HCT116 (cell line): ENCODE measurements at regions not wholly inside any gene's neighbourhood (a gene's known extent, or its start where the extent isn't known, plus 50 kb on each side); places are given as distances from the start of the nearest gene placed in this dataset.

ENCODE experiments used
- ATAC-seq: fragments of 200-7000 bp; cut with Tn5 transposase; 2 replicates; pipeline ENCODE4 v1.9.1; 2020; ENCODE audit warnings: mild to moderate bottlenecking, moderate library complexity
- BruUV-seq: library from RNA; stranded (reverse); fragments of 400-500 nt; replicated peaks from 2 replicates; lab custom pipeline; 2021; lab: Mats Ljungman, UMichigan
- CTCF ChIA-PET: fragments of 300-600 bp; sonication (Branson Sonifier 250); formaldehyde crosslinking; loops from one replicate; lab custom pipeline; 2021; ENCODE audit warnings: antibody characterized with exemption; lab: Charles Lee
- POLR2A ChIA-PET: fragments of 300-600, 350-600 bp; sonication (Branson Sonifier 250); formaldehyde crosslinking; loops from one replicate; lab custom pipeline; 2021; ENCODE audit warnings: antibody characterized with exemption; lab: Charles Lee
- RAD21 ChIA-PET, 2 experiments: fragments of 300-600 bp; sonication (Branson Sonifier 250); formaldehyde crosslinking; loops; one replicate each; lab custom pipeline; 2023; ENCODE audit warnings: low total read pairs in 2 of 2; ENCODE audit not compliant: uncharacterized antibody in 2 of 2, unreplicated experiment in 2 of 2, low non-redundant PET in 1 of 2; lab: Charles Lee
- DNase-seq: peaks from one replicate; pipeline ENCODE4 v3.0.0-alpha.2; 2010; ENCODE audit warnings: low read depth, low spot score
- H2AFZ ChIP-seq: fragments of 200-600 bp; shearing (Covaris generic), sonication (generic); 2 replicates; pipeline ENCODE4 v1.6.1; 2017; ENCODE audit warnings: low read depth, mixed run types, mixed read lengths, antibody characterized with exemption, low read length; ENCODE audit not compliant: poor library complexity, severe bottlenecking
- H3K27ac ChIP-seq: 2 replicates; pipeline ENCODE4 v1.5.1; 2012; ENCODE audit warnings: low read depth, low read length
- H3K27me3 ChIP-seq: fragments of 200-600 bp; sonication (generic); 2 replicates; pipeline ENCODE4 v1.6.1; 2016; ENCODE audit warnings: mixed run types, low read length, mixed read lengths; ENCODE audit not compliant: insufficient read depth
- H3K36me3 ChIP-seq, 2 experiments: fragments of 200-500 bp in 1 of 2; fragments of 200-600 bp in 1 of 2; sonication (Bioruptor generic) in 1 of 2; sonication (generic) in 1 of 2; 2 replicates each; pipeline versions ENCODE4 v1.5.1 to v1.6.1; 2014 to 2016; ENCODE audit warnings: low read length in 2 of 2, inconsistent platforms in 1 of 2, mixed read lengths in 1 of 2, mixed run types in 1 of 2; ENCODE audit not compliant: insufficient read depth in 2 of 2, control insufficient read depth in 1 of 2
- H3K4me1 ChIP-seq, 2 experiments: fragments of 200-600 bp in 1 of 2; sonication (generic) in 1 of 2; 2 replicates each; pipeline versions ENCODE4 v1.5.1 to v1.6.1; 2012 to 2017; ENCODE audit warnings: low read length in 2 of 2, inconsistent platforms in 1 of 2, mild to moderate bottlenecking in 1 of 2, mixed read lengths in 1 of 2, mixed run types in 1 of 2, moderate library complexity in 1 of 2; ENCODE audit not compliant: insufficient read depth in 2 of 2, control insufficient read depth in 1 of 2
- H3K4me2 ChIP-seq: fragments of 200-600 bp; sonication (generic); 2 replicates; pipeline ENCODE4 v1.6.1; 2017; ENCODE audit warnings: mixed run types, low read length, mixed read lengths
- H3K4me3 ChIP-seq, 2 experiments: fragments of 200-600 bp in 1 of 2; sonication (generic) in 1 of 2; replicated peaks in 1 of 2; 2 replicates each; pipeline ENCODE4 v1.5.1; 2011 to 2016; ENCODE audit warnings: low read length in 2 of 2, control low read depth in 1 of 2, low read depth in 1 of 2, mild to moderate bottlenecking in 1 of 2, mixed read lengths in 1 of 2, mixed run types in 1 of 2
- H3K79me2 ChIP-seq: fragments of 200-600 bp; sonication (generic); 2 replicates; pipeline ENCODE4 v1.6.1; 2017; ENCODE audit warnings: mild to moderate bottlenecking, mixed run types, low read length, moderate library complexity, mixed read lengths; ENCODE audit not compliant: insufficient read depth
- H3K9ac ChIP-seq: fragments of 200-600 bp; sonication (generic); 2 replicates; pipeline ENCODE4 v1.6.1; 2016; ENCODE audit warnings: low read length, mixed read lengths
- H3K9me2 ChIP-seq: fragments of 200-600 bp; sonication (generic), shearing (Covaris generic); 2 replicates; pipeline ENCODE4 v1.6.1; 2017; ENCODE audit warnings: mixed run types, mild to moderate bottlenecking, moderate library complexity; ENCODE audit not compliant: insufficient read depth
- H3K9me3 ChIP-seq, 2 experiments: fragments of 200-500 bp in 1 of 2; fragments of 200-600 bp in 1 of 2; sonication (Bioruptor generic) in 1 of 2; sonication (generic) in 1 of 2; 2 replicates each; pipeline ENCODE4 v1.6.1; 2014 to 2017; ENCODE audit warnings: low read length in 2 of 2, mixed read lengths in 2 of 2, inconsistent platforms in 1 of 2, low read depth in 1 of 2, mild to moderate bottlenecking in 1 of 2, mixed run types in 1 of 2, moderate library complexity in 1 of 2; ENCODE audit not compliant: control insufficient read depth in 1 of 2, insufficient read depth in 1 of 2
- H4K20me1 ChIP-seq: fragments of 200-600 bp; sonication (generic), shearing (Covaris generic); 2 replicates; pipeline ENCODE4 v1.6.1; 2017; ENCODE audit warnings: mixed run types, mild to moderate bottlenecking, moderate library complexity; ENCODE audit not compliant: insufficient read depth
- ATF3 ChIP-seq: IDR thresholded peaks from 2 replicates; pipeline ENCODE4 v1.6.1; 2012
- CBX3 ChIP-seq: IDR thresholded peaks from 2 replicates; pipeline ENCODE4 v1.6.1; 2012; ENCODE audit warnings: low read depth
- CEBPB ChIP-seq: IDR thresholded peaks from 2 replicates; pipeline ENCODE4 v1.6.1; 2012; ENCODE audit warnings: low read depth
- CTCF ChIP-seq, 3 experiments: fragments of 200-600 bp in 1 of 3; sonication (generic) in 1 of 3; IDR thresholded peaks in 2 of 3; conservative IDR thresholded peaks in 1 of 3; 2 replicates each; pipeline ENCODE4 v1.5.1; 2012 to 2017; ENCODE audit warnings: low read depth in 2 of 3, low read length in 2 of 3, antibody characterized with exemption in 1 of 3, borderline replicate concordance in 1 of 3, control low read depth in 1 of 3, mild to moderate bottlenecking in 1 of 3, mixed read lengths in 1 of 3, mixed run types in 1 of 3, moderate library complexity in 1 of 3; ENCODE audit not compliant: insufficient read depth in 1 of 3
- JUND ChIP-seq: IDR thresholded peaks from 2 replicates; pipeline ENCODE4 v1.6.1; 2012
- MAX ChIP-seq: IDR thresholded peaks from 2 replicates; pipeline ENCODE4 v1.6.1; 2012
- POLR2A ChIP-seq: IDR thresholded peaks from 2 replicates; pipeline ENCODE4 v1.7.0; 2011; ENCODE audit warnings: borderline replicate concordance; ENCODE audit not compliant: insufficient read depth, insufficient read length; ENCODE audit errors: extremely low read depth
- POLR2AphosphoS5 ChIP-seq: IDR thresholded peaks from 2 replicates; pipeline ENCODE4 v1.6.1; 2011; ENCODE audit warnings: mild to moderate bottlenecking, low read depth, low read length, moderate library complexity
- REST ChIP-seq: IDR thresholded peaks from 2 replicates; pipeline ENCODE4 v1.6.1; 2012; ENCODE audit warnings: low read depth
- SIN3A ChIP-seq: IDR thresholded peaks from 2 replicates; pipeline ENCODE4 v1.6.1; 2012; ENCODE audit warnings: low read depth
- TCF7L2 ChIP-seq: IDR thresholded peaks from 2 replicates; pipeline ENCODE4 v1.7.0; 2011; ENCODE audit warnings: borderline replicate concordance, inconsistent platforms; ENCODE audit not compliant: insufficient read depth, insufficient read length; ENCODE audit errors: extremely low read depth
- YY1 ChIP-seq: IDR thresholded peaks from 2 replicates; pipeline ENCODE4 v1.6.1; 2011; ENCODE audit warnings: low read length, low read depth, moderate library complexity, mild to moderate bottlenecking; ENCODE audit not compliant: insufficient replicate concordance; ENCODE audit errors: extremely low read depth
- ZBTB33 ChIP-seq: IDR thresholded peaks from 2 replicates; pipeline ENCODE4 v1.6.1; 2011; ENCODE audit warnings: mild to moderate bottlenecking, low read length, moderate library complexity; ENCODE audit not compliant: insufficient replicate concordance; ENCODE audit errors: extremely low read depth
- ZNF274 ChIP-seq: fragments of 200-500 bp; sonication (Bioruptor generic); IDR thresholded peaks from 2 replicates; pipeline ENCODE4 v1.6.1; 2014; ENCODE audit warnings: mild to moderate bottlenecking, low read depth, low read length, inconsistent platforms
- intact Hi-C: fragments of 100-400 bp; cut with micrococcal nuclease; formaldehyde crosslinking; loops from 2 replicates; pipeline ENCODE4 v1.10.0; 2022

- ChIA-PET RAD21 (no interaction called here), CTCF (no interaction called here)
- no peak overlapping the region for H3K4me2 ChIP-seq
- H3K36me3 ChIP-seq: no peaks in the 10 kb centered on the region
- no peak for DNase-seq
- H3K9me2 ChIP-seq: no peaks in the 10 kb centered on the region
- TF ChIP-seq ZBTB33 (no peak), POLR2AphosphoS5 (no peak), CBX3 (no peak), CTCF (IDR thresholded peaks at IDR 0.05 in 2 of 3, conservative IDR thresholded peaks at IDR 0.05 in 1 of 3; ENCODE audit: borderline replicate concordance in 1 of 3, insufficient read depth in 1 of 3, low read depth in 2 of 3, low read length in 2 of 3) (no peak), MAX (no peak), JUND (no peak), CEBPB (no peak), ZNF274 (no peak), SIN3A (no peak), ATF3 (no peak), YY1 (no peak), POLR2A (no peak), REST (no peak), TCF7L2 (no peak)
- TF ChIP-seq, all 23 proteins: peak for 0
- Histone ChIP-seq H3K79me2 (no peaks in the 10 kb centered on the region), H3K4me3 (no peak overlapping the region), H3K27me3 (peaks cover 19% of the 10 kb centered on the region), H2AFZ (no peak overlapping the region), H3K9me3 (no peaks in the 10 kb centered on the region), H3K9ac (no peak overlapping the region), H3K27ac (no peak overlapping the region), H3K4me1 (no peaks in the 10 kb centered on the region), H4K20me1 (no peaks in the 10 kb centered on the region)
- intact Hi-C loops: no loop called here
- no peak for ATAC-seq
- POLR2A ChIA-PET: no interaction called here
- no TSS peak for BruUV-seq
These were observed 140.6 kb downstream of the RPS12 start for GRCh38 chr6:132954936-132955335.
